Activated CD8-positive, alpha-beta T cell treated with anti-CD3 and anti-CD28 coated beads, Interleukin-2, amount 10 ng/mL, durations not matched to agents 7 days and 5 days (primary cell): ENCODE measurements at regions not wholly inside any gene's neighbourhood (a gene's known extent, or its start where the extent isn't known, plus 50 kb on each side); places are given as distances from the start of the nearest gene placed in this dataset.

Source experiments
- ATAC-seq: fragments of 150-1000 bp; cut with Tn5 transposase; one replicate; pipeline ENCODE4 v1.10.0; 2021; ENCODE audit warnings: moderate library complexity
- CTCF ChIA-PET: fragments of 350-600 bp; sonication (Branson Sonifier 250); formaldehyde crosslinking; loops from one replicate; lab custom pipeline; 2021; ENCODE audit warnings: antibody characterized with exemption; lab: Charles Lee
- POLR2A ChIA-PET: fragments of 350-600 bp; sonication (Branson Sonifier 250); formaldehyde crosslinking; loops from one replicate; lab custom pipeline; 2021; ENCODE audit warnings: antibody characterized with exemption; lab: Charles Lee
- DNase-seq: peaks from one replicate; pipeline ENCODE4 v3.0.0-alpha.2; 2020
- H3K27ac Mint-ChIP-seq: one replicate; pipeline ENCODE4 v1.8.0; 2021; ENCODE audit warnings: mild to moderate bottlenecking, mixed read lengths
- H3K27me3 Mint-ChIP-seq: one replicate; pipeline ENCODE4 v1.8.0; 2021; ENCODE audit warnings: low read depth, mixed read lengths
- H3K36me3 Mint-ChIP-seq: one replicate; pipeline ENCODE4 v1.8.0; 2021; ENCODE audit warnings: low read depth, mixed read lengths
- H3K4me1 Mint-ChIP-seq: one replicate; pipeline ENCODE4 v1.8.0; 2021; ENCODE audit warnings: low read depth, mixed read lengths
- H3K4me3 Mint-ChIP-seq: one replicate; pipeline ENCODE4 v1.8.0; 2021; ENCODE audit warnings: mild to moderate bottlenecking, mixed read lengths
- H3K9me3 Mint-ChIP-seq: one replicate; pipeline ENCODE4 v1.8.0; 2022; ENCODE audit warnings: mixed read lengths; ENCODE audit not compliant: insufficient read depth

GRCh38 chr5:5795074-5795771 is 372.7 kb downstream of the ICE1 start:
- POLR2A ChIA-PET, result no interaction called here
- CTCF ChIA-PET, result no interaction called here
- Mint-ChIP-seq H3K4me1 (peaks cover 5% of the 10 kb centered on the region), H3K27ac (no peak overlapping the region), H3K4me3 (no peak overlapping the region), H3K27me3 (no peaks in the 10 kb centered on the region), H3K36me3 (no peaks in the 10 kb centered on the region), H3K9me3 (no peaks in the 10 kb centered on the region)
- ATAC-seq (no peak), DNase-seq (no peak)

- Mint-ChIP-seq H3K9me3 (no peaks in the 10 kb centered on the region), H3K27me3 (no peaks in the 10 kb centered on the region), H3K27ac (no peak overlapping the region), H3K4me1 (peaks cover 5% of the 10 kb centered on the region), H3K4me3 (no peak overlapping the region), H3K36me3 (no peaks in the 10 kb centered on the region)
- no peak for DNase-seq
- no peak for ATAC-seq
- ChIA-PET CTCF (no interaction called here), POLR2A (no interaction called here)
Measured at GRCh38 chr5:5794118-5794560, 371.7 kb downstream of the ICE1 start.

- no peak for DNase-seq
- H3K36me3 Mint-ChIP-seq, result no peaks in the 10 kb centered on the region
- no peak for ATAC-seq
- no peaks in the 10 kb centered on the region for H3K9me3 Mint-ChIP-seq
- H3K4me3 Mint-ChIP-seq, result no peak overlapping the region
- ChIA-PET POLR2A (no interaction called here), CTCF (no interaction called here)
- no peak overlapping the region for H3K27ac Mint-ChIP-seq
- no peaks in the 10 kb centered on the region for H3K27me3 Mint-ChIP-seq
- H3K4me1 Mint-ChIP-seq, result peaks cover 5% of the 10 kb centered on the region
Measured at GRCh38 chr5:5793242-5794117, 371.0 kb downstream of the ICE1 start.

GRCh38 chr5:5792106-5792505 is 369.6 kb downstream of the ICE1 start:
- Mint-ChIP-seq H3K9me3 (no peaks in the 10 kb centered on the region), H3K36me3 (no peaks in the 10 kb centered on the region), H3K27me3 (no peaks in the 10 kb centered on the region), H3K27ac (no peak overlapping the region), H3K4me3 (no peak overlapping the region), H3K4me1 (peaks cover 5% of the 10 kb centered on the region)
- CTCF ChIA-PET, result no interaction called here
- ATAC-seq (no peak), DNase-seq (no peak)
- POLR2A ChIA-PET, result no interaction called here

DNA sequence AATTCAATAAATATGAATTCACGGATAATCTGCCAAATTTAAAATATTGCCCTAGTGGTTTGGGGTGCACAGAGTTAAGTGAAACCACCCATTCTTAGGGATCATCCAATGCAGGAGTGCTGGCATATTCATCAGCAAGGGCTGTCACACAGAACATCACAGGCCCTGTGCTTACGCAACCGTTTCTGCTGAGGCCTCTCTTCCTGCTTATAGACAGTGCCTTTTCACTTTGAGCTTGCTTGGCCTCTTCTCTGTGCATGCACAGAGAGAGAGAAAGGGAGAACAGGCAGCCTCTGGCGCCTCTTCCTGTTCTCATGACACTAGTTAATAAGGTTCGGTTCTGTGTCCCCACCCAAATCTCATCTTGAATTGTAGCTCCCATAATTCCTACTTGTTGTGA is 366.3 kb downstream of the ICE1 start:
- ChIA-PET POLR2A (no interaction called here), CTCF (no interaction called here)
- H3K4me1 Mint-ChIP-seq, result peaks cover 3% of the 10 kb centered on the region
- H3K27me3 Mint-ChIP-seq, result no peaks in the 10 kb centered on the region
- ATAC-seq, result no peak
- no peaks in the 10 kb centered on the region for H3K9me3 Mint-ChIP-seq
- H3K36me3 Mint-ChIP-seq, result no peaks in the 10 kb centered on the region
- H3K4me3 Mint-ChIP-seq, result no peak overlapping the region
- DNase-seq, result no peak
- no peak overlapping the region for H3K27ac Mint-ChIP-seq

GRCh38 chr5:5787373-5787772 is 364.9 kb downstream of the ICE1 start:
- no peaks in the 10 kb centered on the region for H3K9me3 Mint-ChIP-seq
- CTCF ChIA-PET, result no interaction called here
- no peaks in the 10 kb centered on the region for H3K27me3 Mint-ChIP-seq
- no peaks in the 10 kb centered on the region for H3K36me3 Mint-ChIP-seq
- no peak overlapping the region for H3K27ac Mint-ChIP-seq
- H3K4me1 Mint-ChIP-seq, result no peaks in the 10 kb centered on the region
- POLR2A ChIA-PET, result no interaction called here
- ATAC-seq (no peak), DNase-seq (no peak)
- H3K4me3 Mint-ChIP-seq, result no peak overlapping the region

DNA sequence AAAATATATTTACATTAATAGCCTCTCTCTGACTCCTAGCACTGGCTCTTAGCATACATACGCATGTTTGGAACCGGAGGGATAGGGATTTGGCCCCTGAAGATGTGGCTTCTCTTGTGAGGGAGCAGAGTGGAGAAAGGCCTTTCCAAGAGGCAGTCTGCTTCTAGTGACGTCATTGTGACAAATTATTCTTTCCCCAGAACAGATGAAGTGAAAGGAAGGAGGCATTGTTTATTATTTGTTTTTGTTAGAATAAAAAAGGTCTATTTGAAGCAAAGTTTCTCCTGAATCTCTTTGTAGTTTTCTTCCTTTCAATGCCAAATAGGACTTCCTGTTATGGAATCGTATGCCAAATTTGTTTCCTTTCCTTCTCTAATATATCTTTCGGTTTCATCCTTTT is 361.6 kb downstream of the ICE1 start:
- POLR2A ChIA-PET, result no interaction called here
- CTCF ChIA-PET, result no interaction called here
- no peaks in the 10 kb centered on the region for H3K36me3 Mint-ChIP-seq
- no peaks in the 10 kb centered on the region for H3K27me3 Mint-ChIP-seq
- H3K27ac Mint-ChIP-seq, result no peak overlapping the region
- no peak overlapping the region for H3K4me3 Mint-ChIP-seq
- DNase-seq (no peak), ATAC-seq (no peak)
- no peaks in the 10 kb centered on the region for H3K4me1 Mint-ChIP-seq
- H3K9me3 Mint-ChIP-seq, result no peaks in the 10 kb centered on the region

- H3K27ac Mint-ChIP-seq, result no peak overlapping the region
- no peaks in the 10 kb centered on the region for H3K36me3 Mint-ChIP-seq
- H3K27me3 Mint-ChIP-seq, result no peaks in the 10 kb centered on the region
- POLR2A ChIA-PET, result no interaction called here
- H3K4me1 Mint-ChIP-seq, result no peaks in the 10 kb centered on the region
- CTCF ChIA-PET, result no interaction called here
- ATAC-seq, result no peak
- H3K9me3 Mint-ChIP-seq, result no peaks in the 10 kb centered on the region
- no peak for DNase-seq
- no peak overlapping the region for H3K4me3 Mint-ChIP-seq
Measured at GRCh38 chr5:5783021-5783420, 360.5 kb downstream of the ICE1 start.

- ATAC-seq, result no peak
- Mint-ChIP-seq H3K27ac (no peak overlapping the region), H3K4me3 (no peak overlapping the region), H3K27me3 (no peaks in the 10 kb centered on the region), H3K9me3 (no peaks in the 10 kb centered on the region), H3K4me1 (no peaks in the 10 kb centered on the region), H3K36me3 (no peaks in the 10 kb centered on the region)
- DNase-seq, result no peak
- CTCF ChIA-PET, result no interaction called here
- POLR2A ChIA-PET, result no interaction called here
Measured at GRCh38 chr5:5782402-5782801, 359.9 kb downstream of the ICE1 start.

- ChIA-PET CTCF (interaction anchor here (0.6 kb wide), 1 partner anchor 93 kb away, joined by 3 read pairs; no protein-coding TSS in a partner anchor), POLR2A (no interaction called here)
- Mint-ChIP-seq H3K4me1 (no peaks in the 10 kb centered on the region), H3K36me3 (no peaks in the 10 kb centered on the region), H3K4me3 (no peak overlapping the region), H3K27ac (no peak overlapping the region), H3K9me3 (no peaks in the 10 kb centered on the region), H3K27me3 (no peaks in the 10 kb centered on the region)
- ATAC-seq (no peak), DNase-seq (no peak)
Measured at GRCh38 chr5:5781335-5781734, 358.9 kb downstream of the ICE1 start.

DNA sequence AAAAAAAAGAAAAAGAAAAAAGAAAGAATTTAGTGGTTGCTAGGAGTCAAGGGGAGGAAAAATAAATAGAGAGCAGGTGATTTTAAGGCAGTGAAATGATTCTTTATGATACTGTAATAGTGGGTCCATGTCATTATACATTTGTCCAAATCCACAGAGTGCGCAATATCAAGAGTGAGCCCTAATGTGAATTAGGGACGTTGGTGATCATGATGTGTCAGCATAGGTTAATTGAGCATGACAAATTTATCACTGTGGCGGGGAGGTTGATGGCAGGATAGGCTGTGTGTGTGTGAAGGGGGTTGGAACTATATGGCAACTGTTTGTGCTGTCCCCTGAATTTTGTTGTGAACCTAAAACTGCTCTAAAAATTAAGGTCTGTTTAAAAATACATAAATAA is 357.8 kb downstream of the ICE1 start:
- Mint-ChIP-seq H3K4me3 (no peak overlapping the region), H3K27me3 (no peaks in the 10 kb centered on the region), H3K4me1 (no peaks in the 10 kb centered on the region), H3K9me3 (no peaks in the 10 kb centered on the region), H3K27ac (no peak overlapping the region), H3K36me3 (no peaks in the 10 kb centered on the region)
- ATAC-seq (no peak), DNase-seq (no peak)
- ChIA-PET POLR2A (no interaction called here), CTCF (no interaction called here)

DNA sequence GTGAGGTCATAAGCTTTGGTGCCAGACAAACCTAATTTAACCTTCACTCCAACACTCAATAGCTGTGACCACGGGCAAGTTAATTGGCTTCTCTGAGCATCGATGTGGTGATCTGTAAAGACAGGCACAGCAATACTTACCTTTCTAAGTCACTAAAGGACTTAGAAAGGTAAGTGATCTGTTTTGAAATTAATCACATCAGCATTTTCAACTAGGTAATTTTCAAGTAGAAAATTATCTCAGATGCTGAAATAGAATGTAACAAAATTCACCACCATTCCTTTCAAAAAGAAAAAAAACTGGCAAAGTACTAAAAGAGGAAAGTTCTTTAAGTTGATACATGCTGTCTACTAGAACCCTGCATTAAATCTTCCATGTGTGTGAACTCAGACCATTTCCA is 354.5 kb downstream of the ICE1 start:
- ChIA-PET POLR2A (no interaction called here), CTCF (no interaction called here)
- H3K36me3 Mint-ChIP-seq, result no peaks in the 10 kb centered on the region
- H3K4me1 Mint-ChIP-seq, result no peaks in the 10 kb centered on the region
- ATAC-seq (no peak), DNase-seq (no peak)
- H3K27me3 Mint-ChIP-seq, result no peaks in the 10 kb centered on the region
- H3K27ac Mint-ChIP-seq, result no peak overlapping the region
- H3K9me3 Mint-ChIP-seq, result no peaks in the 10 kb centered on the region
- H3K4me3 Mint-ChIP-seq, result no peak overlapping the region
